ENCODE measurements at regions not wholly inside any gene's neighbourhood (a gene's known extent, or its start where the extent isn't known, plus 50 kb on each side); places are given as distances from the start of the nearest gene placed in this dataset.

GRCh38 chr15:39174332-39174731 lies 406.5 kb upstream of the THBS1 start:
- Histone ChIP-seq H3K27me3 (ENCODE audit: control insufficient read depth in 3 of 3, insufficient read depth in 3 of 3, low read length in 2 of 3) (no peaks in the 10 kb centered on the region), H3K9me3 (ENCODE audit: control insufficient read depth in 4 of 4, insufficient read depth in 3 of 4, low read length in 3 of 4) (no peaks in the 10 kb centered on the region), H3K4me1 (ENCODE audit: control insufficient read depth in 5 of 5, insufficient read depth in 5 of 5, low read length in 5 of 5) (peaks cover 0 to 32% (median 18%) of the 10 kb centered on the region in 5 donors), H3K9ac (ENCODE audit: insufficient read depth in 1 of 2, low read length in 2 of 2) (no peak overlapping the region), H3K4me3 (no peak overlapping the region), H3K36me3 (ENCODE audit: control insufficient read depth in 4 of 4, insufficient read depth in 4 of 4, low read length in 4 of 4) (no peaks in the 10 kb centered on the region), H3K27ac (ENCODE audit: low read depth in 1 of 2, low read length in 1 of 2) (no peak overlapping the region)
- WGBS, 2 donors = 90 to 97% methylated on average over 1 of the region's 1 CpG
- no peak for ATAC-seq (ENCODE audit: insufficient read depth, low FRiP score)
- TF ChIP-seq, protein P1, sequence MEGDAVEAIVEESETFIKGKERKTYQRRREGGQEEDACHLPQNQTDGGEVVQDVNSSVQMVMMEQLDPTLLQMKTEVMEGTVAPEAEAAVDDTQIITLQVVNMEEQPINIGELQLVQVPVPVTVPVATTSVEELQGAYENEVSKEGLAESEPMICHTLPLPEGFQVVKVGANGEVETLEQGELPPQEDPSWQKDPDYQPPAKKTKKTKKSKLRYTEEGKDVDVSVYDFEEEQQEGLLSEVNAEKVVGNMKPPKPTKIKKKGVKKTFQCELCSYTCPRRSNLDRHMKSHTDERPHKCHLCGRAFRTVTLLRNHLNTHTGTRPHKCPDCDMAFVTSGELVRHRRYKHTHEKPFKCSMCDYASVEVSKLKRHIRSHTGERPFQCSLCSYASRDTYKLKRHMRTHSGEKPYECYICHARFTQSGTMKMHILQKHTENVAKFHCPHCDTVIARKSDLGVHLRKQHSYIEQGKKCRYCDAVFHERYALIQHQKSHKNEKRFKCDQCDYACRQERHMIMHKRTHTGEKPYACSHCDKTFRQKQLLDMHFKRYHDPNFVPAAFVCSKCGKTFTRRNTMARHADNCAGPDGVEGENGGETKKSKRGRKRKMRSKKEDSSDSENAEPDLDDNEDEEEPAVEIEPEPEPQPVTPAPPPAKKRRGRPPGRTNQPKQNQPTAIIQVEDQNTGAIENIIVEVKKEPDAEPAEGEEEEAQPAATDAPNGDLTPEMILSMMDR (IDR thresholded peaks at IDR 0.05; ENCODE audit: control extremely low read depth, extremely low read depth) = no peak
- no peak for DNase-seq

DNA sequence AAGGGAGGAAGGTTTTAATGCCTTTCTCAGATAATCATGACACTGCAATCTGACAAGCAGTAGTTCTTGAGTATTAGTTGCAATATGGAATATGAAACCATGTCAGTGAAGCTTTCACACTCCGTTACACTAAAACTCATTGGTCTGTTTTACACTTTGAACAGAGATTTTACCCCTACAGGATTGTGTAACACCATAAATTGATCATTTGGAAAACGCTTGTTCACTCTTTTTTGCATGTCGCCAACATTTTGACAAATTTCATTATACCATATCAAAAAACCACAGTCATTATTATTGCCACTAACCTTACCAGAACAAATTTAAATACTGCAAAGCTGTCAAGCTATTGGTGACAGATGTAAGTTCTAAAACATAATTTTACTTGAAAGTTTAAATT lies 404.8 kb upstream of the THBS1 start:
- TF ChIP-seq, protein P1 (IDR thresholded peaks at IDR 0.05; ENCODE audit: control extremely low read depth, extremely low read depth) = no peak
- no peak for ATAC-seq (ENCODE audit: insufficient read depth, low FRiP score)
- H3K36me3 ChIP-seq (ENCODE audit: control insufficient read depth in 4 of 4, insufficient read depth in 4 of 4, low read length in 4 of 4) = no peaks in the 10 kb centered on the region

DNA sequence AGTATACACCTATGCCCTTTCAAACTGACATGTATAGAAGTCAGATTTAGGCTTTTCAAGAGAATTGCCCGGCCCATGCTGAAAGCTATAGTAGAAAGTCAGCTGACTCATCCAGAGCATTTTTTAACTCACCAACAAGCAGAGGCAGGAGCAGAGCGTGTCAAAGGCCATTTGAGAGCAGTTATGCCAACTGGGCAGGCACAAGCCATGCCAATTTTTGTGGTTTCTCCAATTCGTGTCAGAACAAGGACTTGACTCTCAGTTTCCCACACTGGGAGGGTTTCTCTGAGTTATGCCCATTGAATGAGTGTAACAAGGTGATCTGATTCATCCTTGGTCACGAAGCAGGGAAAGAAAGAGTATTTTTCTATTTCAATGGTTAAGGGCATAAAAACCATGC lies 403.3 kb upstream of the THBS1 start:
- Histone ChIP-seq H3K27me3 (ENCODE audit: control insufficient read depth in 3 of 3, insufficient read depth in 3 of 3, low read length in 2 of 3) (no peaks in the 10 kb centered on the region), H3K36me3 (ENCODE audit: control insufficient read depth in 4 of 4, insufficient read depth in 4 of 4, low read length in 4 of 4) (no peaks in the 10 kb centered on the region), H3K4me3 (no peak overlapping the region), H3K9ac (ENCODE audit: insufficient read depth in 1 of 2, low read length in 2 of 2) (no peak overlapping the region), H3K4me1 (ENCODE audit: control insufficient read depth in 5 of 5, insufficient read depth in 5 of 5, low read length in 5 of 5) (peaks cover 5 to 47% (median 8%) of the 10 kb centered on the region in 5 donors), H3K9me3 (ENCODE audit: control insufficient read depth in 4 of 4, insufficient read depth in 3 of 4, low read length in 3 of 4) (no peaks in the 10 kb centered on the region), H3K27ac (ENCODE audit: low read depth in 1 of 2, low read length in 1 of 2) (no peak overlapping the region)
- DNase-seq (no peak), ATAC-seq (ENCODE audit: insufficient read depth, low FRiP score) (no peak)
- TF ChIP-seq, protein P1 (IDR thresholded peaks at IDR 0.05; ENCODE audit: control extremely low read depth, extremely low read depth) = no peak
- 90 to 92% methylated on average over 4 of the region's 4 CpGs for WGBS, 2 donors

More for the DNA sequence above, 404.8 kb upstream of the THBS1 start:
- no peaks in the 10 kb centered on the region for H3K9me3 ChIP-seq (ENCODE audit: control insufficient read depth in 4 of 4, insufficient read depth in 3 of 4, low read length in 3 of 4)
- no peak for DNase-seq
- no peak overlapping the region for H3K4me3 ChIP-seq
- no peak overlapping the region for H3K9ac ChIP-seq (ENCODE audit: insufficient read depth in 1 of 2, low read length in 2 of 2)
- 92 to 93% methylated on average over 3 of the region's 3 CpGs for WGBS, 2 donors
- H3K27me3 ChIP-seq (ENCODE audit: control insufficient read depth in 3 of 3, insufficient read depth in 3 of 3, low read length in 2 of 3) = no peaks in the 10 kb centered on the region
- no peak overlapping the region for H3K27ac ChIP-seq (ENCODE audit: low read depth in 1 of 2, low read length in 1 of 2)
- H3K4me1 ChIP-seq (ENCODE audit: control insufficient read depth in 5 of 5, insufficient read depth in 5 of 5, low read length in 5 of 5) = peaks cover under 1 to 45% (median 18%) of the 10 kb centered on the region in 5 donors

DNA sequence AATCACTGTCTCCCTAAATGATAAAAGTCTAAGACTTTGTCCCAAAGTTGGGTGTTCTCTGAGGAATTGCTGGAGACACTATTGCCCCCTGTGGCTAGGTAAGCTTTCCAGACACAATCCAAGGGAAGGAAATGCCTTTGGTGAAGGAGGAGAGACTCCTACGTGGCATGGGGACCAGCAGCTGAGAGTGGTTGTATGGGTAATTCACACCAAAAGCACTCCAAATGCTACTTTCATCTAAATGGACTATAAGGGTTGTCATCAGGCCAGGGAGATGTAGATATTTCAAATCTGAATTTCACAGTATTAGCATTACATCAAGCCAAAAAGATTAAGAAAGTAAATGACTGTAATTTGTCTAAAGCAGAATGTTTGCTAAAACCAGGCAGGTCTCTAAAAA lies 400.8 kb upstream of the THBS1 start:
- no peak overlapping the region for H3K9ac ChIP-seq (ENCODE audit: insufficient read depth in 1 of 2, low read length in 2 of 2)
- WGBS, 2 donors = 66 to 73% methylated on average over 1 of the region's 1 CpG
- no peak overlapping the region for H3K27ac ChIP-seq (ENCODE audit: low read depth in 1 of 2, low read length in 1 of 2)
- H3K27me3 ChIP-seq (ENCODE audit: control insufficient read depth in 3 of 3, insufficient read depth in 3 of 3, low read length in 2 of 3) = no peaks in the 10 kb centered on the region
- TF ChIP-seq, protein P1 (IDR thresholded peaks at IDR 0.05; ENCODE audit: control extremely low read depth, extremely low read depth) = no peak
- no peaks in the 10 kb centered on the region for H3K36me3 ChIP-seq (ENCODE audit: control insufficient read depth in 4 of 4, insufficient read depth in 4 of 4, low read length in 4 of 4)
- peak; percentile 35 to 88 (median 80) for DNase-seq
- ATAC-seq (ENCODE audit: insufficient read depth, low FRiP score) = no peak
- peaks cover 0 to 37% (median 5%) of the 10 kb centered on the region in 5 donors for H3K4me1 ChIP-seq (ENCODE audit: control insufficient read depth in 5 of 5, insufficient read depth in 5 of 5, low read length in 5 of 5)
- no peak overlapping the region for H3K4me3 ChIP-seq
- H3K9me3 ChIP-seq (ENCODE audit: control insufficient read depth in 4 of 4, insufficient read depth in 3 of 4, low read length in 3 of 4) = no peaks in the 10 kb centered on the region
